A673 (cell line): ENCODE measurements at regions not wholly inside any gene's neighbourhood (a gene's known extent, or its start where the extent isn't known, plus 50 kb on each side); places are given as distances from the start of the nearest gene placed in this dataset.

Source experiments
- CTCF ChIP-seq: fragments of 300-800, 200-600 bp; sonication (generic); conservative IDR thresholded peaks from 2 replicates; pipeline ENCODE4 v1.5.1; 2017; ENCODE audit warnings: low read depth, mild to moderate bottlenecking, antibody characterized with exemption, low read length, moderate library complexity, mixed read lengths
- EZH2 ChIP-seq: fragments of 200-600 bp; sonication (generic); IDR thresholded peaks from 2 replicates; pipeline ENCODE4 v1.6.1; 2017; ENCODE audit warnings: borderline replicate concordance, low read depth, mild to moderate bottlenecking, mixed read lengths, antibody characterized with exemption, low read length; ENCODE audit not compliant: poor library complexity, severe bottlenecking

- TF ChIP-seq EZH2: no peak
- no peak for TF ChIP-seq CTCF
Measured at GRCh38 chrX:124993735-124994134, 325.9 kb upstream of the TEX13C start.
